Body of pancreas (tissue), 4 donors: ENCODE measurements at regions not wholly inside any gene's neighbourhood (a gene's known extent, or its start where the extent isn't known, plus 50 kb on each side); places are given as distances from the start of the nearest gene placed in this dataset.
"Not testable (repeated sequence)": the region's sequence is repeated elsewhere in the genome, so short reads cannot be mapped to it uniquely, and the experiment has no call there.

Source experiments
- ATAC-seq: fragments of 150-250 bp; one replicate; pipeline ENCODE4 v1.9.1; 2016
- DNase-seq, 4 donors: peaks; one replicate each; pipeline ENCODE4 v3.0.0-alpha.2; 2019
- H3K27ac ChIP-seq, 4 donors: fragments of 200-600 bp; sonication (generic); 1 replicate in 3 of 4; 2 replicates in 1 of 4; pipeline versions ENCODE4 v1.5.1 to v1.6.1; 2016 to 2019; ENCODE audit warnings: mild to moderate bottlenecking in 1 of 4, mixed read lengths in 1 of 4, moderate library complexity in 1 of 4
- H3K27me3 ChIP-seq, 2 donors: fragments of 200-600 bp; sonication (generic); one replicate each; pipeline ENCODE4 v1.6.0; 2016; ENCODE audit warnings: mild to moderate bottlenecking in 1 of 2
- H3K36me3 ChIP-seq, 2 donors: fragments of 200-600 bp; sonication (generic); replicated peaks in 1 of 2; 2 replicates each; pipeline ENCODE4 v1.5.1; 2016; ENCODE audit warnings: low read depth in 2 of 2; ENCODE audit not compliant: insufficient read depth in 1 of 2
- H3K4me1 ChIP-seq: fragments of 200-600 bp; sonication (generic); one replicate; pipeline ENCODE4 v1.6.0; 2016
- H3K4me3 ChIP-seq, 2 donors: fragments of 200-600 bp; sonication (generic); 1 replicate in 1 of 2; 2 replicates in 1 of 2; pipeline ENCODE4 v1.5.1; 2016 to 2019
- H3K9me3 ChIP-seq, 3 donors: fragments of 200-600 bp; sonication (generic); 1 replicate in 2 of 3; 2 replicates in 1 of 3; pipeline ENCODE4 v1.5.1; 2016
- CTCF ChIP-seq, 7 experiments: fragments of 450-650 bp in 4 of 7; fragments of 200-600 bp in 3 of 7; sonication (generic) in 3 of 7; IDR thresholded peaks; one replicate each; pipeline ENCODE4 v1.5.1; 2016 to 2019; ENCODE audit warnings: antibody characterized with exemption in 7 of 7
- POLR2A ChIP-seq, 3 donors: fragments of 450-650 bp; IDR thresholded peaks; one replicate each; pipeline ENCODE4 v1.6.1; 2016; ENCODE audit warnings: antibody characterized with exemption in 3 of 3, mild to moderate bottlenecking in 2 of 3
- WGBS, 2 donors: methylation state at CpG; one replicate each; pipeline ENCODE4 v1.1.5; 2017; 5-methylcytosine and 5-hydroxymethylcytosine counted together
- intact Hi-C: fragments of 100-400 bp; cut with DNase I; formaldehyde crosslinking; loops from one replicate; pipeline ENCODE4 v1.15.1; 2023

GRCh38 chr1:173367136-173367535 is 110.0 kb upstream of the PRDX6 start:
- H3K27ac ChIP-seq = no peak overlapping the region
- H3K4me1 ChIP-seq = no peaks in the 10 kb centered on the region
- ATAC-seq = no peak
- no peaks in the 10 kb centered on the region for H3K9me3 ChIP-seq
- H3K27me3 ChIP-seq = no peaks in the 10 kb centered on the region
- no peak for DNase-seq
- no peak overlapping the region for H3K4me3 ChIP-seq
- intact Hi-C loops = no loop called here
- no peaks in the 10 kb centered on the region for H3K36me3 ChIP-seq
- 84 to 85% methylated on average over 6 of the region's 6 CpGs for WGBS, 2 donors
- TF ChIP-seq CTCF (IDR thresholded peaks at IDR 0.05) (no peak), POLR2A (IDR thresholded peaks at IDR 0.05) (no peak)

- H3K27ac ChIP-seq, intact Hi-C loops, H3K4me3 ChIP-seq, ATAC-seq, H3K4me1 ChIP-seq, DNase-seq, H3K36me3 ChIP-seq, H3K27me3 ChIP-seq, H3K9me3 ChIP-seq: not testable (repeated sequence)
- WGBS, 2 donors = 71 to 90% methylated on average over 3 of the region's 3 CpGs
Measured at GRCh38 chr1:173370586-173370985, 106.5 kb upstream of the PRDX6 start.

- intact Hi-C loops, H3K4me1 ChIP-seq, H3K27me3 ChIP-seq, H3K27ac ChIP-seq, H3K36me3 ChIP-seq, H3K9me3 ChIP-seq, DNase-seq, ATAC-seq, H3K4me3 ChIP-seq: not testable (repeated sequence)
- WGBS, 2 donors = 77 to 82% methylated on average over 1 of the region's 1 CpG
Measured at GRCh38 chr1:173376065-173376464, 101.1 kb upstream of the PRDX6 start.

GRCh38 chr1:173377266-173377665 is 99.9 kb upstream of the PRDX6 start:
- 91 to 93% methylated on average over 13 of the region's 13 CpGs for WGBS, 2 donors

GRCh38 chr1:173383351-173383750 is 93.8 kb upstream of the PRDX6 start:
- ATAC-seq = no peak
- Histone ChIP-seq H3K27ac (no peak overlapping the region), H3K4me1 (no peaks in the 10 kb centered on the region), H3K9me3 (no peaks in the 10 kb centered on the region), H3K27me3 (no peaks in the 10 kb centered on the region), H3K36me3 (no peaks in the 10 kb centered on the region), H3K4me3 (no peak overlapping the region)
- TF ChIP-seq POLR2A (IDR thresholded peaks at IDR 0.05) (no peak), CTCF (IDR thresholded peaks at IDR 0.05) (no peak)
- WGBS, 2 donors = 90 to 93% methylated on average over 1 of the region's 1 CpG
- intact Hi-C loops = no loop called here
- no peak for DNase-seq

More at GRCh38 chr1:173377266-173377665, 99.9 kb upstream of the PRDX6 start:
- H3K36me3 ChIP-seq = no peaks in the 10 kb centered on the region
- H3K27me3 ChIP-seq = no peaks in the 10 kb centered on the region
- TF ChIP-seq CTCF (IDR thresholded peaks at IDR 0.05) (no peak), POLR2A (IDR thresholded peaks at IDR 0.05) (no peak)
- intact Hi-C loops = no loop called here
- H3K27ac ChIP-seq = no peak overlapping the region
- no peaks in the 10 kb centered on the region for H3K4me1 ChIP-seq
- H3K4me3 ChIP-seq = no peak overlapping the region
- ATAC-seq (no peak), DNase-seq (no peak)
- no peaks in the 10 kb centered on the region for H3K9me3 ChIP-seq

- no peak for TF ChIP-seq POLR2A (IDR thresholded peaks at IDR 0.05)
- TF ChIP-seq CTCF (IDR thresholded peaks at IDR 0.05) = no peak
- H3K36me3 ChIP-seq = no peaks in the 10 kb centered on the region
- DNase-seq (no peak), ATAC-seq (no peak)
- no peaks in the 10 kb centered on the region for H3K27me3 ChIP-seq
- H3K27ac ChIP-seq = no peak overlapping the region
- intact Hi-C loops = no loop called here
- WGBS, 2 donors = 83 to 85% methylated on average over 1 of the region's 1 CpG
- H3K4me1 ChIP-seq = no peaks in the 10 kb centered on the region
- H3K9me3 ChIP-seq = no peaks in the 10 kb centered on the region
- no peak overlapping the region for H3K4me3 ChIP-seq
Measured at GRCh38 chr1:173388352-173388751, 88.8 kb upstream of the PRDX6 start.
